Activated naive CD8-positive, alpha-beta T cell (primary cell): ENCODE measurements at regions not wholly inside any gene's neighbourhood (a gene's known extent, or its start where the extent isn't known, plus 50 kb on each side); places are given as distances from the start of the nearest gene placed in this dataset.

ENCODE experiments used
- H3K27ac Mint-ChIP-seq: one replicate; pipeline ENCODE4 v1.8.0; 2021; ENCODE audit warnings: mixed read lengths
- H3K27me3 Mint-ChIP-seq: one replicate; pipeline ENCODE4 v1.8.0; 2021; ENCODE audit warnings: mixed read lengths
- H3K36me3 Mint-ChIP-seq: one replicate; pipeline ENCODE4 v1.8.0; 2021; ENCODE audit warnings: mixed read lengths
- H3K4me1 Mint-ChIP-seq: one replicate; pipeline ENCODE4 v1.8.0; 2021; ENCODE audit warnings: low read depth, mixed read lengths
- H3K4me3 Mint-ChIP-seq: one replicate; pipeline ENCODE4 v1.8.0; 2021; ENCODE audit warnings: mild to moderate bottlenecking, mixed read lengths
- H3K9me3 Mint-ChIP-seq: one replicate; pipeline ENCODE4 v1.8.0; 2021; ENCODE audit warnings: low read depth, mixed read lengths

DNA sequence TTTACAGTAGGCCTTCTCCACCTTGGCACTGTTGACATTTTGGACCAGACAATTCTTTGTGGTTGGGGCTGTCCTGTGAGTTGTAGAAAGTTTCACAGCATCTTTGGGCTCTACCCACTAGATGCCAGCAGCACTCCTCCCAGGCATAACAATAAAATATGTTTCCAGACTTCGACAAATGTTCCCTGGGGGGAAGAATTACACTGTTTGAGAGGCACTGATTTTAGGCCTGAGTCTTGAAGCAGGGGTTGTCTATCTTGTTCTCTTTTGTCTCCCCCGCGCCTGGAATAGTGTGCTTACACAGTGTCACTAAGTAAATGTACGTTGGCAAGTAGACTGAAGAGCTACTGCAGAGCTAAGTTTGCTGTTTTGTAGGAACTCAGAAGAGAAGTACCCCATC, 254.4 kb upstream of the BOD1L1 start:
- Mint-ChIP-seq H3K4me3 (no peak overlapping the region), H3K4me1 (no peaks in the 10 kb centered on the region)

DNA sequence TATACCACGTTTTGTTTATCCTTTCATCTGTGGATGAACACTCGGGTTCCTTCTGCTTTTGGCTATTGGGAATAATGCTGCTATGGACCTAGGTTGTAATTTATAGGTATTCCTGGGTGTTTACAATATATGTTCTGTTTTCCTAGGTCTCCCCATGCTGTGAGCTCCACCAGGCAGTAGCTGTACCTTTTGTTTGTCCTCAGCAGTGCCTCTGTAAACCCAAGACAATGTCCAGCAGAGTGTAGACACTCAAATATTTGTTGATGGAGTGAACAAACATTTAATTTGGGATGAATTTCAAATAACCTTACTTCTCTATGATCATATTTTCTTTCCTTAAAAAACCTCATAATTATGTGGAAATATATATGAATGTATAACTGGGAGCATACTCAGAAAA, 259.5 kb upstream of the BOD1L1 start:
- peaks cover 5% of the 10 kb centered on the region for H3K27me3 Mint-ChIP-seq
- H3K36me3 Mint-ChIP-seq = no peaks in the 10 kb centered on the region
- no peaks in the 10 kb centered on the region for H3K4me1 Mint-ChIP-seq
- H3K4me3 Mint-ChIP-seq = no peak overlapping the region
- no peak overlapping the region for H3K27ac Mint-ChIP-seq
- H3K9me3 Mint-ChIP-seq = no peaks in the 10 kb centered on the region

More for the DNA sequence above, 254.4 kb upstream of the BOD1L1 start:
- Mint-ChIP-seq H3K36me3 (no peaks in the 10 kb centered on the region), H3K9me3 (no peaks in the 10 kb centered on the region), H3K27me3 (peaks cover 2% of the 10 kb centered on the region), H3K27ac (no peak overlapping the region)

DNA sequence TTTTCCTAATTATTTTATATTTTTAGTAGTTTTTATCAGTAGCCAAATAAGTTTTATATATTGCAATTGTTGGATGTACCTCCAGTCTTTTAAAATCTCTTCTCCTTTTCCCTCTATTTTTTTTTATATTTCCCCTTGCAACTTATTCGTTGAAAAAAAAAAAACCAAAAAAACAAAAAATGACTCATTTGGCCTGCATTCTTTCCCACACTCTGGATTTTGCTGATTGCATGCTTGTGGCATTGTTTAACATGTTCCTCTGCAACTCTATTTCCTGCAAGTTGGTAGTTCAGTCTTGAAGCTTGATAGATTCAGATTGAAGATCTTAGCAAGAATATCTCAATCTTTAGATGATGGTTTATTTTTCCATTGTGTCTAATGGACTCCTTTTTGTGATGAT, 260.6 kb upstream of the BOD1L1 start:
- peaks cover 5% of the 10 kb centered on the region for H3K27me3 Mint-ChIP-seq
- no peak overlapping the region for H3K27ac Mint-ChIP-seq
- H3K4me1 Mint-ChIP-seq = no peaks in the 10 kb centered on the region
- H3K9me3 Mint-ChIP-seq = no peaks in the 10 kb centered on the region
- H3K4me3 Mint-ChIP-seq = no peak overlapping the region
- no peaks in the 10 kb centered on the region for H3K36me3 Mint-ChIP-seq

DNA sequence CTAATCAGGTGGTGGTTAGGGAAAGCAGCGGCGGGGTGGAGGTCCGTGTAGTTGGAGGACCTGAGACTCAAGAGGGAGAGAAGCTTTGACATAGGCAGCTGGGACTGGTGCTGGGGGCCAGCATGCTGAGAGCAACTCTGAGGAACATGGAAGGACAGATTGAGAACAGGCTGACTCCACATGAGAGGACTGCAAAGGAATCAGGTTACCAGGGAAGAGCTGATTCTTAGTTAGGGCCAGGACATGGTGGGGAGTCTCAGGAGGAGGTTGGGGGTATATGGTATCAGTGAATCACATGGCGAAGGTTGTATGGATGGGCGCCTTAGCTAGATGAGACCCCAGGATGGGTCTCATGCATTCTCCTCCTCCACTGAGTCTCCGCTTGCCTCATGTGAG, 264.0 kb upstream of the BOD1L1 start:
- H3K9me3 Mint-ChIP-seq = no peaks in the 10 kb centered on the region
- H3K4me3 Mint-ChIP-seq = no peak overlapping the region
- no peaks in the 10 kb centered on the region for H3K4me1 Mint-ChIP-seq
- no peaks in the 10 kb centered on the region for H3K36me3 Mint-ChIP-seq
- H3K27me3 Mint-ChIP-seq = peaks cover 5% of the 10 kb centered on the region
- H3K27ac Mint-ChIP-seq = no peak overlapping the region

DNA sequence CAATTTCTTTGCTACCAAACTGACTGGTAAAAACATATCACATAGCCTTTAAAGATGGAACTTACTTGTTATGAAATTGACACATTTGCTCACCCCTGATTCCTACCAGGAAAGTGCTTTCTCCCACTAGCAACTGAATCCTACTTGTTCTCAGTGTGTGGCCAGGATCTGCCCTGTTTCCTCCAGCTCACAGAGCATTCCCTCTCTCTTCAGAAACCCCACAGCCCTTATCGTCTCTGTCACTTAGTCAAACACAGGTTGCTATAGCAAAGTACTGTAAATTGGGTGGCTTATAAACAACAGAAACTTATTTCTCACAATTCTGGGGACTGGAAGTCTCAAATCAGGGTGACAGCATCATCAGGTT, 265.2 kb upstream of the BOD1L1 start:
- Mint-ChIP-seq H3K4me1 (no peaks in the 10 kb centered on the region), H3K36me3 (no peaks in the 10 kb centered on the region), H3K27ac (no peak overlapping the region), H3K4me3 (no peak overlapping the region), H3K27me3 (peaks cover 5% of the 10 kb centered on the region), H3K9me3 (no peaks in the 10 kb centered on the region)

DNA sequence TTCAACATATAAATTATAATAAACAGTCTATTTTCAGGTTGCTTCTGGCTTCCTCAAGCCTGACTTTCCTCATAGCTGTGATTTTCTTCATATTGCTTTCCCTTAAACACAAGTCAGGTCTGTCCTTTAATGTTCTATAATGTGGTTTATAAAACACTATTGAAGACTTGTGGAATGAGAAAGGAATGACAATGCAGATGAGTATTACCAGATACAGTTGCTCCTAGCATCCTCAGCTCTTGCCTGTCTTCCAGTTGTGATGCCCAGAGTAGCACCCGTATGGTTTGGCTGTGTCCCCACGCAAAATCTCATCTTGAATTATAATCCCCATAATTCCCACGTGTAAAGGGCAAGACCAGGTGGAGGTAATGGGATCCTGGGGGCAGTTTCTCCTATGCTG, 265.7 kb upstream of the BOD1L1 start:
- Mint-ChIP-seq H3K4me3 (no peak overlapping the region), H3K36me3 (no peaks in the 10 kb centered on the region), H3K9me3 (no peaks in the 10 kb centered on the region), H3K4me1 (no peaks in the 10 kb centered on the region), H3K27me3 (peaks cover 4% of the 10 kb centered on the region), H3K27ac (no peak overlapping the region)

DNA sequence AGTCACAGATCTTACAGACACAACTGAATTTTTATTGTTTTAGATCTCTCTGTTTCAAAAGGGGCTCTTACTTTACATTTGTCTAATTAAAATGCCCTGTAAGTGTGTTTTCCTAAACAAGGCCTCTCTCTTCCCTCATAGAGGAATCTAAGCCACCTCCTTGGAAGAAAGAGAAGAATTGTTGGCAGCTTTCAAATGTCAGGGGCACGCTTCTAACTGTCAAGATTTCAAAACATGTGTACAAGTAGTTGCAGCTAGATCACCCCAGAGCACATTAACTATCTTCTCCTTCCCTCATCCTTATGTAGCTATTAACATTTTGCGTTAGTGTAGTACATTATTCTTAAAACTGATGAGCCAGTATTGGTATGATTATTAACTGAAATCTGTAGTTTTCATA, 266.5 kb upstream of the BOD1L1 start:
- no peak overlapping the region for H3K27ac Mint-ChIP-seq
- peaks cover 4% of the 10 kb centered on the region for H3K27me3 Mint-ChIP-seq
- H3K9me3 Mint-ChIP-seq = no peaks in the 10 kb centered on the region
- H3K4me3 Mint-ChIP-seq = no peak overlapping the region
- no peaks in the 10 kb centered on the region for H3K36me3 Mint-ChIP-seq
- no peaks in the 10 kb centered on the region for H3K4me1 Mint-ChIP-seq

DNA sequence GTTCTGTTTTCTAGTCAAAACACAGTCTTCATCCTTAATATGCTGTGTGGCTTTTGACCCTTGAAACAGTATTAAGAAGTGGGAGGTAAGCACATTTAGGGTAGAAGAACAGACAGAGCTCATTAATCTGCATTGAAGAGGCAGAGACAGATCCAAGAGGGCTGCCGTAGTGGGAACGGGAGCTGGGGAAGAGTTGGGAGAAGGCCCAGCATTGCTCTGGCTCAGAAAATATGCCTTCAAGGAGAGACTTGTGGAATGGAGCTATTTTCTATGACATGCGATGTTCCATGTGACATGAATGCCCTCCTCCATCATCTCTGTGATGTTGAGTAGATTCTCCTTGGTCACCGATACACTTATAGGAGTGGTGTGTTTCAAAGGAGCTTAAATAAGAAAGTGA, 273.3 kb upstream of the BOD1L1 start:
- no peak overlapping the region for H3K27ac Mint-ChIP-seq
- H3K9me3 Mint-ChIP-seq = no peaks in the 10 kb centered on the region
- no peaks in the 10 kb centered on the region for H3K4me1 Mint-ChIP-seq
- no peaks in the 10 kb centered on the region for H3K36me3 Mint-ChIP-seq
- no peaks in the 10 kb centered on the region for H3K27me3 Mint-ChIP-seq
- no peak overlapping the region for H3K4me3 Mint-ChIP-seq

DNA sequence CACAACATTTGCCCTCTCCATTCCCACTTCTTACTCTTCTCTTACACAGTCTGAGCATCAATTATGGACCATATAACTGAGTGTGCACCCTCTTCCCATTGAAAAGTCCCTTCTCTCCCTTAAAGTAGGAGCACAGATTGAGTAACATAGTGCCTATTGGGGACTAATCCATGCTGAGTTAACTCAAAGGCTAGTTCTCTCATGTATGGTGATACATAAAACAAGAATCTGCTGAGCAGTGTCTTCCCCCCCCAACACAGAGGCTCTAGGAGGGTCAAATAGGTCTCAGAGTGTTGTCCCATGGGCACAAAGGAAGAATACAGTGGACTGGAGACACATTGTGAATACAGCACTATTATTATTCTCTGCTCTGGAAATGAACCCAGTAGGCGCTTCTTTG, 274.6 kb upstream of the BOD1L1 start:
- no peak overlapping the region for H3K27ac Mint-ChIP-seq

DNA sequence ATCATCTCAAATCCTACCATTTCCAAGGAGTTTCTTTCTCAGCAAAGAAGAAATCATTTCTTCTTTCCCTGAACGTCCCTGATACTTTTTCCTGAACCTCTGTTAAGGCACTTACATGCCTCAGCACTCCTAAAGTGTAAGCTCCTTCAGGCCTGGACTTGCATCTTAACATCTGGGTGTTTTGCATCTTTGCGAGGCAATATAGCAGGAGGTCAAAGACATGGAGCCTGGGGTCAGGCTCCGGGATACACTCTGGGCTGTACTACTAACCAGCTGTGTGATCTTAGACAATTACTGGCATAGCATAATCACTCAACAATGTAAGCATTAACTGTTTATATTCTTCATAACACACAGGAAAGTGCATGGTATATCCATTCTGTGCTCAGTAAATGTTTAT, 275.5 kb upstream of the BOD1L1 start:
- Mint-ChIP-seq H3K9me3 (no peaks in the 10 kb centered on the region), H3K27me3 (no peaks in the 10 kb centered on the region), H3K27ac (no peak overlapping the region), H3K36me3 (no peaks in the 10 kb centered on the region), H3K4me1 (no peaks in the 10 kb centered on the region), H3K4me3 (no peak overlapping the region)

More for the DNA sequence above, 274.6 kb upstream of the BOD1L1 start:
- H3K4me1 Mint-ChIP-seq = no peaks in the 10 kb centered on the region
- no peaks in the 10 kb centered on the region for H3K27me3 Mint-ChIP-seq
- no peaks in the 10 kb centered on the region for H3K36me3 Mint-ChIP-seq
- no peak overlapping the region for H3K4me3 Mint-ChIP-seq
- H3K9me3 Mint-ChIP-seq = no peaks in the 10 kb centered on the region

DNA sequence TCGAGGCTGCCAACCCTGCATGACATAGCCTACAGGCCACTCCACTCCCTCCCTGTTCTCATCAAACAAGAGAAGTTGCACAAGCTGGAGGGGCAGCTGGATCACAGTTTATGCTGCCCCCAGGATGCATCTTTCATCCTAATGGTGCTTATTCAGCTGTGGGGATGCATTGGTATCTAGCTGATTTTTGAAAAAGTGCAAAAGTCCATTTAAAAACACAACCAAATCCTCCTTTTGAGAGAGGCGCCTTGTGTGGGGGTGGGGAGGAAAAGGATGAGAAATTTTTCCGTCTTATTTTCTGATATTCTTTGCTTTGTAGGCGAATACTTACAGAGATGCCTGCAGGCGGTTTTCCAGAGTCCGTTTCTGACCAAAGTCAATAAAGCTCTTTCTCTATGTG, 276.4 kb upstream of the BOD1L1 start:
- no peak overlapping the region for H3K27ac Mint-ChIP-seq
- H3K36me3 Mint-ChIP-seq = no peaks in the 10 kb centered on the region
- H3K4me3 Mint-ChIP-seq = no peak overlapping the region
- no peaks in the 10 kb centered on the region for H3K27me3 Mint-ChIP-seq
- no peaks in the 10 kb centered on the region for H3K9me3 Mint-ChIP-seq
- H3K4me1 Mint-ChIP-seq = no peaks in the 10 kb centered on the region

DNA sequence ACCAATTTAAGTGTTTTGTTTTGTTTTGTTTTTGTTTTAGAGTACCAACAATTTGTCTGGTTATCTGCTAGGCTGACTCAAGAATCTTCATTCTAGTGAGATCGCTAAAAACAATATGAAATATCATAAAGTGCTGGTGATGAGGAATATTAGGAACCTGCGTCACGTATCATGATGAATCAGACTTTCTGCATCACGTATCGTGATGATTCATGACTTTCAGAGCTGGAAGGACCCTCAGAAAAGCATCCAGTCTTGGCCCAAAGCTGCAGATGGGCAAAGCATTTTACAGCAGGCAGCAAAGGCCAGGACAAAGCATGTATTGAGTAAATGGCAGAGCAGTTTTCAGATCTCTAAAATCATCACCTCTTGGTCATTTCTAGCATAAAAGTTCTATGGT, 278.0 kb upstream of the BOD1L1 start:
- no peaks in the 10 kb centered on the region for H3K36me3 Mint-ChIP-seq

DNA sequence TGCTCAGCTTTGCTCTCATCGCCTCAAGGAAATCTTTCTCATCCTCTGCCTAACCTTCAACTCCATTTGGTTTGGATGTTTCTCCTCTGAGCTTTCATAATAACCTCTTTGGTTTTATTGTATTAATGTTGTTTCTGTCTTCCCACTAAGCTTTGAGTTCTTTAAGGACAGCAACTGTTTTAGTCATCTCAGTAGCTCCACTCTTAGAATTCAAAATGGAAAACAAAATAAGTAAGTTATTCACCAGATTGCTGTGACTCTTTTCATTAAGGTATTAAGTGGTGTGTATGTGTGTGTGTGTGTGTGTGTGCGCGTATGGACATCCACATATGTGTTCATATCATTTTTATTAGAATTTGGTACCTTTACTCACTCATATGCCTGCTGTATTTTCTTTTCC, 279.2 kb upstream of the BOD1L1 start:
- Mint-ChIP-seq H3K36me3 (no peaks in the 10 kb centered on the region), H3K4me1 (no peaks in the 10 kb centered on the region), H3K27ac (no peak overlapping the region)

More for the DNA sequence above, 278.0 kb upstream of the BOD1L1 start:
- Mint-ChIP-seq H3K4me1 (no peaks in the 10 kb centered on the region), H3K9me3 (no peaks in the 10 kb centered on the region), H3K27ac (no peak overlapping the region), H3K27me3 (no peaks in the 10 kb centered on the region), H3K4me3 (no peak overlapping the region)

DNA sequence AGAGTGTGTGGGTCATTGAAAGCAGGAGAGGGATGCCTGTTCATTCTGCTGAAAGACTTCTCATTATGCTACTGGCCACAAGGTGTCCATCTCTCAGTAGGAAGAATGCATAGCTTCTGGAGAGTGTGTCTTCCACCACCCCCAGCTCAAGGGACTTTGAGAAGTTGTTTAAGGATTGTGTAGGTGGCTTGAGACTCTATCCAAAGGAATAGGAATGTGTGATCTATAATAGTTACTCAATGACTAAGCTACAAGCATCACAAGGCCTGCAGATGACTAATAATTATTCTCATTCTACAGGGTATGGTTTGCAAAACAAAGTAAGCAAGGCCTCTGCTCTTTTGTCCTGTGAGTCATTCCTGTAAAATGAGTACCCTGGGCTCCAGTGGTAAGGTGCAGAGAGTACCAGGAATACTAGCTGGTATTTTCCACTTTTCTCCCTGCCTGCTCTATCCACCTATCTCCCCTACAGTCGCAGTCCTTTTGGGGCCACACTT, 279.8 kb upstream of the BOD1L1 start:
- Mint-ChIP-seq H3K9me3 (no peaks in the 10 kb centered on the region), H3K4me1 (no peaks in the 10 kb centered on the region), H3K27me3 (no peaks in the 10 kb centered on the region), H3K27ac (no peak overlapping the region), H3K4me3 (no peak overlapping the region), H3K36me3 (no peaks in the 10 kb centered on the region)

More for the DNA sequence above, 279.2 kb upstream of the BOD1L1 start:
- H3K27me3 Mint-ChIP-seq = no peaks in the 10 kb centered on the region
- no peaks in the 10 kb centered on the region for H3K9me3 Mint-ChIP-seq
- no peak overlapping the region for H3K4me3 Mint-ChIP-seq

DNA sequence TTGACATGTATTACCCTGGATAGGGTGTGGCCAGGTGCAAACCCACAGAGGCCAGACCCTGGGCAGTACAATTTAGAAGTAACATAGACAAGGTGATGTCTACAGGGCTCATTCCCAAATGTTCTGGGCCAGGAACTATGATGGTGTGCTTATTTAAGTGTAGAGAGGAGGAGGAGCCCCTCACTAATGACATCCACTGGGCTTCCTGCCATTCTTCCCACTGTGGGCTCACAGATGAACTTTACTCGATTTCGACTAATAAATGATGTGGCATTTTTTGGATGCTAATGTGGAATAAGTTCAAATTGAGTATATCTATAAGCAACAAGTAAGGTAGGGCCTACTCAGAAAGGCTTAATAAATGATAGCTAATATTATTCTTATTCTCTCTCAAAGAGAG, 280.9 kb upstream of the BOD1L1 start:
- Mint-ChIP-seq H3K36me3 (no peaks in the 10 kb centered on the region), H3K4me3 (no peak overlapping the region), H3K9me3 (no peaks in the 10 kb centered on the region), H3K4me1 (no peaks in the 10 kb centered on the region), H3K27me3 (no peaks in the 10 kb centered on the region), H3K27ac (no peak overlapping the region)

DNA sequence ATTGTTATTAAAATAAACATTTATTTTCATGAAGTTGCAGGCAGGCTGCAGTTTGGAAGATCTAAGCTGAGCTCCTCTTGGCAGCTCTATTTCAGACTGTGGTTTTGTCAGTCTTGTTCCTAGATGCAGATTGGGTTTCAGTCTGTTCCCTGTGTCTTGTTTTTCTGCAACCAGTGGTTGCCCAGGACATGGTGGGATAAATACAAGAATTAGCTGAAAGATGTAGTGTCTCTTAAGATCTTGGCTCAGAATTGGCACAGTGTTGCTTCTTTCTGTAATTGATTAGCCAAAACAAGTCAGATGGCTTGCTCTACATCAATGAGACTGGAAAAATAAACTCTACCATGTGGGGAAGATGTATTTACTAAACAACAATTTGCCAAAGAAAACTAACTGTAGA, 283.0 kb upstream of the BOD1L1 start:
- H3K27me3 Mint-ChIP-seq = no peaks in the 10 kb centered on the region
- no peak overlapping the region for H3K27ac Mint-ChIP-seq
- H3K4me1 Mint-ChIP-seq = no peaks in the 10 kb centered on the region
- no peak overlapping the region for H3K4me3 Mint-ChIP-seq
- no peaks in the 10 kb centered on the region for H3K9me3 Mint-ChIP-seq
- no peaks in the 10 kb centered on the region for H3K36me3 Mint-ChIP-seq

DNA sequence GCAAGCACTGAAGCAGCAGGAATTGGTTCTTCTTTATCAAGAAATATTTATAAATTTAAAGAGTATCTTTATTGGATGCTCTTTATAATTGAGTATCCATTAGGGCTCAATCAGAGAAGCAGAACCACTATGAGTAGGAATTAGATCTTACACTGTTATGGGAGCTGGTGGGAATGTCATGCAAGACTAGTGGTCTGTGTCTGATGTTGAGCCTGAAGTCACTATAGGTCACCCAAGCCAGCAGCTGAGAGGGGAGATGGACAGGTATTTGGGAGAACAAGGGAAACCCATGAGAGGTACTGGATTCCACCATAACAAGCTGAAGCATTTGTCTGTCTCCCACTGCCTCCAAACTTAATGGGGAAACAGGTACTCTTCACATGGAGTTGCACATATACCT, 283.7 kb upstream of the BOD1L1 start:
- Mint-ChIP-seq H3K4me3 (no peak overlapping the region), H3K36me3 (no peaks in the 10 kb centered on the region), H3K4me1 (no peaks in the 10 kb centered on the region), H3K9me3 (no peaks in the 10 kb centered on the region), H3K27me3 (no peaks in the 10 kb centered on the region), H3K27ac (no peak overlapping the region)
